PC-9 (cell line): ENCODE measurements at regions not wholly inside any gene's neighbourhood (a gene's known extent, or its start where the extent isn't known, plus 50 kb on each side); places are given as distances from the start of the nearest gene placed in this dataset.

Experiments used
- BruUV-seq: library from RNA; stranded (reverse); fragments of 400-500 nt; replicated peaks from 2 replicates; lab custom pipeline; 2021; lab: Mats Ljungman, UMichigan
- CTCF ChIA-PET: fragments of 300-600 bp; sonication (Branson Sonifier 250); formaldehyde crosslinking; loops from one replicate; lab custom pipeline; 2022; ENCODE audit warnings: antibody characterized with exemption; lab: Charles Lee
- POLR2A ChIA-PET: fragments of 300-600 bp; sonication (Branson Sonifier 250); formaldehyde crosslinking; loops from one replicate; lab custom pipeline; 2022; ENCODE audit warnings: antibody characterized with exemption; ENCODE audit not compliant: unreplicated experiment; lab: Charles Lee
- DNase-seq, 2 experiments: peaks; one replicate each; pipeline versions ENCODE4 v3.0.0 to v3.0.0-alpha.2; 2015 to 2022; ENCODE audit warnings: mixed read lengths in 1 of 2
- H2AFZ ChIP-seq: fragments of 200-600 bp; sonication (generic); 2 replicates; pipeline ENCODE4 v1.8.1; 2017; ENCODE audit warnings: antibody characterized with exemption
- H3F3A ChIP-seq: fragments of 200-600 bp; sonication (generic); 2 replicates; pipeline ENCODE4 v1.8.1; 2017; ENCODE audit warnings: antibody characterized with exemption, mild to moderate bottlenecking, low read depth; ENCODE audit not compliant: insufficient read depth
- H3K27ac ChIP-seq: fragments of 200-600 bp; sonication (generic); 2 replicates; pipeline ENCODE4 v1.6.1; 2016; ENCODE audit warnings: mixed run types
- H3K27me3 ChIP-seq: fragments of 200-600 bp; sonication (generic); 2 replicates; pipeline ENCODE4 v1.6.1; 2016; ENCODE audit warnings: low read depth, mixed run types; ENCODE audit not compliant: insufficient read depth
- H3K36me3 ChIP-seq: fragments of 200-600 bp; sonication (generic); 2 replicates; pipeline ENCODE4 v1.6.1; 2016; ENCODE audit warnings: low read depth, mixed run types
- H3K4me1 ChIP-seq: fragments of 200-600 bp; sonication (generic); replicated peaks from 2 replicates; pipeline ENCODE4 v1.6.1; 2016; ENCODE audit warnings: mixed run types; ENCODE audit not compliant: insufficient read depth
- H3K4me2 ChIP-seq: fragments of 200-600 bp; sonication (generic); 2 replicates; pipeline ENCODE4 v1.6.1; 2017; ENCODE audit warnings: mixed run types
- H3K4me3 ChIP-seq: fragments of 200-600 bp; sonication (generic); 2 replicates; pipeline ENCODE4 v1.6.1; 2016; ENCODE audit warnings: mixed run types
- H3K79me2 ChIP-seq: fragments of 200-600 bp; sonication (generic); 2 replicates; pipeline ENCODE4 v1.6.1; 2017; ENCODE audit warnings: low read depth, mixed run types
- H3K9me2 ChIP-seq: fragments of 200-600 bp; sonication (generic); 2 replicates; pipeline ENCODE4 v1.8.1; 2017; ENCODE audit warnings: mild to moderate bottlenecking; ENCODE audit not compliant: insufficient read depth
- H3K9me3 ChIP-seq: fragments of 200-600 bp; sonication (generic); 2 replicates; pipeline ENCODE4 v1.8.1; 2016; ENCODE audit warnings: low read depth; ENCODE audit not compliant: insufficient read depth
- H4K20me1 ChIP-seq: fragments of 200-600 bp; sonication (generic); 2 replicates; pipeline ENCODE4 v1.8.1; 2017; ENCODE audit not compliant: insufficient read depth
- EZH2 ChIP-seq: fragments of 200-600 bp; sonication (generic); IDR thresholded peaks from 2 replicates; pipeline ENCODE4 v1.8.0; 2017; ENCODE audit warnings: antibody characterized with exemption, low read depth
- intact Hi-C: fragments of 100-400 bp; cut with micrococcal nuclease; formaldehyde crosslinking; loops from one replicate; pipeline ENCODE4 v1.10.0; 2022; ENCODE audit not compliant: unreplicated experiment
- TF ChIP-seq, protein P1 (sequence below): fragments of 200-600 bp; sonication (generic); conservative IDR thresholded peaks from 2 replicates; pipeline ENCODE4 v1.6.1; 2017; ENCODE audit warnings: mixed run types, antibody characterized with exemption, mild to moderate bottlenecking, moderate library complexity

DNA sequence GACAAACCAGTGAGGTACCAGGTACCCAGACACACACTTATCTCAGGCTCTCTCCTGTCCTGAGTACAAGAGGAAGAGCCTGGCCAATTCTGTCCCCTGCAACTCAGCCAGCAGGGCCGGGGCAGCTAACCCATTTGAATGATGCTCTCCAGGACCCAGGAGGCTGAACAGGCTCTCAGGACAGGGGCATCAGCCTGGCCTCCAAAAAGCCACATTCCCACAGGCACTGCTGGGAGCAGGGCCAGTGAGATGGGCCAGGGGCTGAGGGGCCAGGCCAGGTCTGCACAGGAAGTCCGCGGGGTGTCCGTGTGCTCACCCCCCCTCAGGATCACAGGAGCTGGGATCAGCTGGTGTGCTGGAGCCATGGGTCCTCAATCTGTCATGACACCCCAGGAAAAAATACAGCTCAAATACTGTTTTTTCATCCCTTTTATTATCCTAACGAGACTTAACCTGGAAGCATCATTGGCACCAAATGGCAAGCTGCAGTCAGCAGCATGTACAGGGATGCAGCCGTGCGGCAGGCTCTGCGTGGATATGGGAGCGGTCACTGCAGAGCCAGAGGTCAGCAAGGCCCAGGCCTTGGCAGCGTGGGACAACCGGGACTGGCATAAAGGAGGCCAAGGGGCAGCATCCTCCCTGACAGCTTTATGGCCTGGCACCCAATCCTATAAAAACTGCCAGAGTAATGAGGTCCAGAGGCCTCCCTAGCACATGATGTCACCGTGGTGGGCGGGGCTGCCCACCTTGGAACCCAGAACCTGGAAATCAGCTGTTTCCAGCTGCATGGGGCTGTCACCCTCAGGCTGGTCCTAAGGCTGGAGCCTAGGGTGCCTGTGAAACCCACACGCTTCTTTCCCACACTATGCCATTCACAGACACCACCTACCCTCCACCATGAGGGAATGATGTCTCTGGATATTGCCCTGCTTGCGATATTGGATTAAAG lies 276.7 kb downstream of the C16orf95 start:
- no peak for TF ChIP-seq EZH2
- TF ChIP-seq, protein P1, sequence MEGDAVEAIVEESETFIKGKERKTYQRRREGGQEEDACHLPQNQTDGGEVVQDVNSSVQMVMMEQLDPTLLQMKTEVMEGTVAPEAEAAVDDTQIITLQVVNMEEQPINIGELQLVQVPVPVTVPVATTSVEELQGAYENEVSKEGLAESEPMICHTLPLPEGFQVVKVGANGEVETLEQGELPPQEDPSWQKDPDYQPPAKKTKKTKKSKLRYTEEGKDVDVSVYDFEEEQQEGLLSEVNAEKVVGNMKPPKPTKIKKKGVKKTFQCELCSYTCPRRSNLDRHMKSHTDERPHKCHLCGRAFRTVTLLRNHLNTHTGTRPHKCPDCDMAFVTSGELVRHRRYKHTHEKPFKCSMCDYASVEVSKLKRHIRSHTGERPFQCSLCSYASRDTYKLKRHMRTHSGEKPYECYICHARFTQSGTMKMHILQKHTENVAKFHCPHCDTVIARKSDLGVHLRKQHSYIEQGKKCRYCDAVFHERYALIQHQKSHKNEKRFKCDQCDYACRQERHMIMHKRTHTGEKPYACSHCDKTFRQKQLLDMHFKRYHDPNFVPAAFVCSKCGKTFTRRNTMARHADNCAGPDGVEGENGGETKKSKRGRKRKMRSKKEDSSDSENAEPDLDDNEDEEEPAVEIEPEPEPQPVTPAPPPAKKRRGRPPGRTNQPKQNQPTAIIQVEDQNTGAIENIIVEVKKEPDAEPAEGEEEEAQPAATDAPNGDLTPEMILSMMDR, result no peak
- BruUV-seq, result no TSS peak
- H3K4me3 ChIP-seq, result no peak overlapping the region
- no peaks in the 10 kb centered on the region for H3K9me2 ChIP-seq
- no peaks in the 10 kb centered on the region for H3K4me1 ChIP-seq
- ChIA-PET CTCF (no interaction called here), POLR2A (no interaction called here)
- H3K9me3 ChIP-seq, result no peaks in the 10 kb centered on the region
- no peaks in the 10 kb centered on the region for H3F3A ChIP-seq
- H2AFZ ChIP-seq, result no peak overlapping the region
- peaks cover 86% of the 10 kb centered on the region for H3K27me3 ChIP-seq
- H3K79me2 ChIP-seq, result no peaks in the 10 kb centered on the region
- no peak for DNase-seq
- no peaks in the 10 kb centered on the region for H3K36me3 ChIP-seq
- H3K27ac ChIP-seq, result no peak overlapping the region
- intact Hi-C loops, result no loop called here
- no peak overlapping the region for H3K4me2 ChIP-seq
- H4K20me1 ChIP-seq, result no peaks in the 10 kb centered on the region

GRCh38 chr16:87041286-87041685 lies 275.9 kb downstream of the C16orf95 start:
- H3K36me3 ChIP-seq, result no peaks in the 10 kb centered on the region
- H3K4me2 ChIP-seq, result no peak overlapping the region
- CTCF ChIA-PET, result no interaction called here
- H3K27ac ChIP-seq, result no peak overlapping the region
- DNase-seq, result no peak
- no peaks in the 10 kb centered on the region for H3K9me3 ChIP-seq
- no peaks in the 10 kb centered on the region for H3K9me2 ChIP-seq
- intact Hi-C loops, result no loop called here
- H3K4me1 ChIP-seq, result no peaks in the 10 kb centered on the region
- TF ChIP-seq, protein P1, result no peak
- TF ChIP-seq EZH2, result no peak
- BruUV-seq, result no TSS peak
- no peaks in the 10 kb centered on the region for H4K20me1 ChIP-seq
- peaks cover 87% of the 10 kb centered on the region for H3K27me3 ChIP-seq
- H3F3A ChIP-seq, result no peaks in the 10 kb centered on the region
- no peak overlapping the region for H2AFZ ChIP-seq
- POLR2A ChIA-PET, result no interaction called here
- no peak overlapping the region for H3K4me3 ChIP-seq
- no peaks in the 10 kb centered on the region for H3K79me2 ChIP-seq

- no TSS peak for BruUV-seq
- ChIA-PET CTCF (no interaction called here), POLR2A (no interaction called here)
- no peaks in the 10 kb centered on the region for H3K36me3 ChIP-seq
- no peak overlapping the region for H3K4me3 ChIP-seq
- no peak overlapping the region for H3K27ac ChIP-seq
- no peak for TF ChIP-seq EZH2
- TF ChIP-seq, protein P1, result no peak
- peaks cover 87% of the 10 kb centered on the region for H3K27me3 ChIP-seq
- intact Hi-C loops, result no loop called here
- no peaks in the 10 kb centered on the region for H3K9me2 ChIP-seq
- H2AFZ ChIP-seq, result no peak overlapping the region
- H3F3A ChIP-seq, result no peaks in the 10 kb centered on the region
- H4K20me1 ChIP-seq, result no peaks in the 10 kb centered on the region
- no peak for DNase-seq
- no peak overlapping the region for H3K4me2 ChIP-seq
- H3K9me3 ChIP-seq, result no peaks in the 10 kb centered on the region
- no peaks in the 10 kb centered on the region for H3K79me2 ChIP-seq
- H3K4me1 ChIP-seq, result no peaks in the 10 kb centered on the region
Observed at GRCh38 chr16:87042551-87043230, 274.5 kb downstream of the C16orf95 start.
